Ishikawa (cell line): ENCODE measurements at regions not wholly inside any gene's neighbourhood (a gene's known extent, or its start where the extent isn't known, plus 50 kb on each side); places are given as distances from the start of the nearest gene placed in this dataset.

Experiments
- CEBPB ChIP-seq: IDR thresholded peaks from 2 replicates; pipeline ENCODE4 v1.6.1; 2012
- CREB1 ChIP-seq: IDR thresholded peaks from 2 replicates; pipeline ENCODE4 v1.6.1; 2012; ENCODE audit warnings: low read depth
- EGR1 ChIP-seq: IDR thresholded peaks from 2 replicates; pipeline ENCODE4 v1.6.1; 2012
- EP300 ChIP-seq: IDR thresholded peaks from 2 replicates; pipeline ENCODE4 v1.6.1; 2012; ENCODE audit warnings: borderline replicate concordance
- FOXM1 ChIP-seq: IDR thresholded peaks from 2 replicates; pipeline ENCODE4 v1.6.1; 2012; ENCODE audit warnings: low read depth, borderline replicate concordance
- MAX ChIP-seq: IDR thresholded peaks from 2 replicates; pipeline ENCODE4 v1.6.1; 2012
- NFIC ChIP-seq: IDR thresholded peaks from 2 replicates; pipeline ENCODE4 v1.6.1; 2012
- RAD21 ChIP-seq: IDR thresholded peaks from 2 replicates; pipeline ENCODE4 v1.6.1; 2012; ENCODE audit warnings: low read depth
- REST ChIP-seq: IDR thresholded peaks from 2 replicates; pipeline ENCODE4 v1.6.1; 2012; ENCODE audit warnings: low read depth, mild to moderate bottlenecking
- TAF1 ChIP-seq: IDR thresholded peaks from 2 replicates; pipeline ENCODE4 v1.6.1; 2012; ENCODE audit warnings: low read depth, mild to moderate bottlenecking
- TCF12 ChIP-seq: IDR thresholded peaks from 2 replicates; pipeline ENCODE4 v1.6.1; 2012; ENCODE audit warnings: low read depth
- TEAD4 ChIP-seq: IDR thresholded peaks from 2 replicates; pipeline ENCODE4 v1.6.1; 2012
- YY1 ChIP-seq: IDR thresholded peaks from 2 replicates; pipeline ENCODE4 v1.6.1; 2012; ENCODE audit warnings: low read depth
- ZBTB7A ChIP-seq: IDR thresholded peaks from 2 replicates; pipeline ENCODE4 v1.6.1; 2012; ENCODE audit warnings: low read depth
- TF ChIP-seq, protein P1 (sequence below): IDR thresholded peaks from 2 replicates; pipeline ENCODE4 v1.6.1; 2012

DNA sequence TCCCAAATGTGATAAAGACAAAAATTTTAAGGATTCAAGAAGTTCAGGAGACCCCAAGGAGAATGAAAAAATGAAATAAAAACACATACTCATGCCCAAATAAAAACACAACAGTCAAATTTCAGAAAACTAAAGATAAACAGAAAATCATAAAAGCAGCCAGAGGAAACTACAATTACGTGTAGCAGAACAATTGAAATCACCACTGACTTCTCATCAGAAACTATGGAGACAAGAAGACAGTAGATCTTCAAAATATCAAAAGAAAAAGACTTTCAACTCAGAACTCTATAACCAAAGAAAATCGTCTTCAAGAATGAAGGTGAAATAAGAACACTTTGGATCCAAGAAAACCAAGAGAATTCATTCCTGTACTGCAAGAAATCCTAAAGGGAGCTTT is 54.9 kb downstream of the DIO3 start:
- no peak for TF ChIP-seq EP300
- TF ChIP-seq CEBPB: no peak
- TF ChIP-seq CREB1: no peak
- no peak for TF ChIP-seq YY1
- no peak for TF ChIP-seq REST
- TF ChIP-seq NFIC: no peak
- no peak for TF ChIP-seq EGR1
- no peak for TF ChIP-seq MAX
- TF ChIP-seq TEAD4: no peak
- no peak for TF ChIP-seq TCF12
- TF ChIP-seq, protein P1, sequence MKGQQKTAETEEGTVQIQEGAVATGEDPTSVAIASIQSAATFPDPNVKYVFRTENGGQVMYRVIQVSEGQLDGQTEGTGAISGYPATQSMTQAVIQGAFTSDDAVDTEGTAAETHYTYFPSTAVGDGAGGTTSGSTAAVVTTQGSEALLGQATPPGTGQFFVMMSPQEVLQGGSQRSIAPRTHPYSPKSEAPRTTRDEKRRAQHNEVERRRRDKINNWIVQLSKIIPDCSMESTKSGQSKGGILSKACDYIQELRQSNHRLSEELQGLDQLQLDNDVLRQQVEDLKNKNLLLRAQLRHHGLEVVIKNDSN: no peak
- TF ChIP-seq FOXM1: no peak
- TF ChIP-seq RAD21: no peak
- TF ChIP-seq TAF1: no peak
- no peak for TF ChIP-seq ZBTB7A

GRCh38 chr14:101619484-101619883 is 58.2 kb downstream of the DIO3 start:
- TF ChIP-seq TAF1 (no peak), EP300 (no peak), RAD21 (no peak), NFIC (no peak), REST (no peak), CEBPB (no peak), YY1 (no peak), FOXM1 (no peak), CREB1 (no peak), TEAD4 (no peak), MAX (no peak), ZBTB7A (no peak), TCF12 (no peak), EGR1 (no peak)
- TF ChIP-seq, protein P1: no peak

DNA sequence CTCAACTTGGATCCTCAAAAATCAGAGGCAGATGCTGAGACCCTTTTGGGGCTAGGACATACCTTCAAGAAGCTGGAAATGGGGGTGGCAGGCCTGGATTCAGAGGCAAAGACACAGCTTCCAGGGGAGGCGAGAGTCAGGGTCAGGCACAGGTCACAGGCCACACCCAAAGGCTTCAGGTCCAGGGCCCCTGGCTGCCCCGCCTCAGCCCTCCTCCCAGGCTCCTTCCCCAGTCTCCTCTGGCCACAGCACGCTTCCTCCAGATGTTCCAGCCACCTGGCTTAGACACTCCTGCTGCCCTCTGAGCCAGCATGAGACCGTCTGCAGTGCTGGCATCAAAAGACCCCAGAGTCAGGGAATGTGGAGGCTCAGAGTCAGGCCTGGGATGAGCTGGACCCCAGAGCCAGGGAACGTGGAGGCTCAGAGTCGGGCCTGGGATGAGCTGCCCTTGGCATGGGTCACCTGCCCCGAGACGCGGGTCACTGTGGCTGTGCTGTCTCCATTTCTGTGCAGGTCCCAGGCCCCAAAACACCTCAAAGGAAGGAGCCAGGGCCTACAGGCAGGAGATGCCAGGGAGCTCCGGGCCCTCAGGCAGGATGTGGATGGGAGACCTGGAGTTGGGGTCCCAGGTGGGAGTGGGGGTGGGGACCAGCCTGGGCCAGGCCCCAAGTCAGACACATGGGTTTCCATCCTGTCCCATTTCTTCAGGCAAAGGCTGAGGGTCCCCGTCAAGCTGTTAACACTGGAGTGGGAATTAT is 58.9 kb downstream of the DIO3 start:
- TF ChIP-seq MAX: no peak
- no peak for TF ChIP-seq CREB1

- TF ChIP-seq REST (no peak), TEAD4 (no peak), TAF1 (no peak), ZBTB7A (no peak), EP300 (no peak), RAD21 (no peak), CEBPB (no peak), EGR1 (no peak), MAX (no peak), FOXM1 (no peak), TCF12 (no peak)
Observed at GRCh38 chr14:101620821-101621785, 59.8 kb downstream of the DIO3 start.
